SU-DHL-6 (cell line): ENCODE measurements at regions not wholly inside any gene's neighbourhood (a gene's known extent, or its start where the extent isn't known, plus 50 kb on each side); places are given as distances from the start of the nearest gene placed in this dataset.
"Not testable (repeated sequence)": the region's sequence is repeated elsewhere in the genome, so short reads cannot be mapped to it uniquely, and the experiment has no call there.

ENCODE experiments used
- H2AFZ ChIP-seq: fragments of 200-600 bp; sonication (generic); 2 replicates; pipeline ENCODE4 v1.6.1; 2014; ENCODE audit warnings: low read depth, mild to moderate bottlenecking, moderate library complexity, mixed read lengths, antibody characterized with exemption, low read length; ENCODE audit not compliant: severe bottlenecking
- H3F3A ChIP-seq: fragments of 200-600 bp; shearing (Covaris generic); 2 replicates; pipeline ENCODE4 v1.6.0; 2016; ENCODE audit warnings: antibody characterized with exemption, mild to moderate bottlenecking; ENCODE audit not compliant: insufficient read depth
- H3K27ac ChIP-seq: fragments of 200-600 bp; sonication (generic); 2 replicates; pipeline ENCODE4 v1.5.1; 2016; ENCODE audit warnings: low read depth, mild to moderate bottlenecking, low read length, moderate library complexity, mixed read lengths
- H3K27me3 ChIP-seq: fragments of 200-600 bp; sonication (generic), shearing (Covaris generic); 2 replicates; pipeline ENCODE4 v1.6.0; 2014; ENCODE audit warnings: mild to moderate bottlenecking, low read length
- H3K36me3 ChIP-seq: fragments of 200-600 bp; sonication (generic); 2 replicates; pipeline ENCODE4 v1.6.1; 2014; ENCODE audit warnings: mild to moderate bottlenecking, low read length, mixed read lengths
- H3K4me2 ChIP-seq: fragments of 300-600, 200-600 bp; shearing (Covaris generic), sonication (generic); 2 replicates; pipeline ENCODE4 v1.6.0; 2014; ENCODE audit warnings: low read length, low read depth, mild to moderate bottlenecking; ENCODE audit not compliant: poor library complexity, severe bottlenecking
- H3K4me3 ChIP-seq: fragments of 200-600 bp; sonication (generic); 2 replicates; pipeline ENCODE4 v1.5.1; 2014; ENCODE audit warnings: antibody characterized with exemption, low read length, mild to moderate bottlenecking, mixed read lengths; ENCODE audit not compliant: insufficient read depth, poor library complexity, severe bottlenecking
- H3K79me2 ChIP-seq: fragments of 200-600 bp; sonication (generic); 2 replicates; pipeline ENCODE4 v1.6.1; 2014; ENCODE audit warnings: mild to moderate bottlenecking, low read length, moderate library complexity; ENCODE audit not compliant: insufficient read depth
- H3K9ac ChIP-seq: fragments of 200-600 bp; sonication (generic); 2 replicates; pipeline ENCODE4 v1.7.0; 2014; ENCODE audit warnings: mild to moderate bottlenecking, low read length
- H3K9me2 ChIP-seq: fragments of 200-600 bp; sonication (generic); replicated peaks from 2 replicates; pipeline ENCODE4 v1.6.1; 2014; ENCODE audit warnings: low read length; ENCODE audit not compliant: insufficient read depth
- H3K9me3 ChIP-seq: fragments of 200-600 bp; sonication (generic); 2 replicates; pipeline ENCODE4 v1.6.1; 2014; ENCODE audit warnings: low read length, mixed read lengths; ENCODE audit not compliant: insufficient read depth
- H4K20me1 ChIP-seq: fragments of 200-600 bp; sonication (generic); 2 replicates; pipeline ENCODE4 v1.6.1; 2014; ENCODE audit warnings: low read depth, mild to moderate bottlenecking, antibody characterized with exemption, low read length, moderate library complexity, mixed read lengths
- CTCF ChIP-seq: fragments of 200-600 bp; sonication (generic); IDR thresholded peaks from one replicate; pipeline ENCODE4 v1.5.1; 2017; ENCODE audit warnings: antibody characterized with exemption, mild to moderate bottlenecking, low read length, moderate library complexity; ENCODE audit not compliant: insufficient read depth, poor library complexity, severe bottlenecking
- EZH2phosphoT487 ChIP-seq: fragments of 200-600 bp; sonication (generic), shearing (Covaris generic); conservative IDR thresholded peaks from 2 replicates; pipeline ENCODE4 v1.6.1; 2018; ENCODE audit warnings: mild to moderate bottlenecking, antibody characterized with exemption, low read length, moderate library complexity, mixed read lengths

GRCh38 chr5:38677636-38678035, 121.2 kb upstream of the LIFR start:
- no peaks in the 10 kb centered on the region for H3K9me2 ChIP-seq
- H3K79me2 ChIP-seq: no peaks in the 10 kb centered on the region
- no peaks in the 10 kb centered on the region for H3F3A ChIP-seq
- no peak for TF ChIP-seq EZH2phosphoT487
- TF ChIP-seq CTCF: no peak
- no peak overlapping the region for H3K4me2 ChIP-seq
- no peaks in the 10 kb centered on the region for H4K20me1 ChIP-seq
- no peak overlapping the region for H2AFZ ChIP-seq
- H3K27me3 ChIP-seq: no peaks in the 10 kb centered on the region
- H3K4me3 ChIP-seq: no peak overlapping the region
- no peaks in the 10 kb centered on the region for H3K36me3 ChIP-seq
- H3K9ac ChIP-seq: no peak overlapping the region
- H3K27ac ChIP-seq: no peak overlapping the region
- no peaks in the 10 kb centered on the region for H3K9me3 ChIP-seq

- TF ChIP-seq EZH2phosphoT487 (no peak), CTCF (no peak)
- Histone ChIP-seq H2AFZ (no peak overlapping the region), H3K9me2 (no peaks in the 10 kb centered on the region)
Measured at GRCh38 chr5:38678076-38678475, 121.6 kb upstream of the LIFR start.

GRCh38 chr5:38678697-38679096, 122.3 kb upstream of the LIFR start:
- not testable (repeated sequence) for H3K9me2 ChIP-seq, H4K20me1 ChIP-seq, H3F3A ChIP-seq

More at GRCh38 chr5:38678076-38678475, 121.6 kb upstream of the LIFR start:
- H3K36me3 ChIP-seq: no peaks in the 10 kb centered on the region
- H3F3A ChIP-seq: no peaks in the 10 kb centered on the region
- H3K27me3 ChIP-seq: no peaks in the 10 kb centered on the region
- no peak overlapping the region for H3K4me2 ChIP-seq
- no peaks in the 10 kb centered on the region for H3K79me2 ChIP-seq
- H3K27ac ChIP-seq: no peak overlapping the region
- H3K4me3 ChIP-seq: no peak overlapping the region
- H3K9me3 ChIP-seq: no peaks in the 10 kb centered on the region
- H3K9ac ChIP-seq: no peak overlapping the region
- H4K20me1 ChIP-seq: no peaks in the 10 kb centered on the region

GRCh38 chr5:38680094-38680825, 123.8 kb upstream of the LIFR start:
- Histone ChIP-seq H3K79me2 (no peaks in the 10 kb centered on the region), H4K20me1 (no peaks in the 10 kb centered on the region), H3K36me3 (no peaks in the 10 kb centered on the region), H3K27ac (no peak overlapping the region), H3K9me3 (no peaks in the 10 kb centered on the region), H3F3A (no peaks in the 10 kb centered on the region), H3K9me2 (no peaks in the 10 kb centered on the region), H3K9ac (no peak overlapping the region), H3K27me3 (no peaks in the 10 kb centered on the region), H3K4me3 (no peak overlapping the region), H2AFZ (no peak overlapping the region), H3K4me2 (no peak overlapping the region)
- TF ChIP-seq EZH2phosphoT487: no peak
- TF ChIP-seq CTCF: no peak

More at GRCh38 chr5:38678697-38679096, 122.3 kb upstream of the LIFR start:
- H3K27me3 ChIP-seq, H3K79me2 ChIP-seq, H3K27ac ChIP-seq, H3K4me2 ChIP-seq, H3K9me3 ChIP-seq, H3K9ac ChIP-seq, H3K36me3 ChIP-seq, H2AFZ ChIP-seq, H3K4me3 ChIP-seq: not testable (repeated sequence)
